B cell (primary cell): ENCODE measurements at regions not wholly inside any gene's neighbourhood (a gene's known extent, or its start where the extent isn't known, plus 50 kb on each side); places are given as distances from the start of the nearest gene placed in this dataset.

Source experiments
- ATAC-seq: fragments of 200-7000 bp; cut with Tn5 transposase; one replicate; pipeline ENCODE4 v1.10.0; 2021; ENCODE audit warnings: low read depth, mild to moderate bottlenecking, moderate number of reproducible peaks, moderate library complexity
- CTCF ChIA-PET: fragments of 350-600 bp; sonication (Branson Sonifier 250); formaldehyde crosslinking; loops from one replicate; lab custom pipeline; 2021; ENCODE audit warnings: antibody characterized with exemption, inconsistent platforms; lab: Charles Lee
- POLR2A ChIA-PET: fragments of 350-600 bp; sonication (Branson Sonifier 250); formaldehyde crosslinking; loops from one replicate; lab custom pipeline; 2021; ENCODE audit warnings: antibody characterized with exemption; lab: Charles Lee
- DNase-seq: peaks from one replicate; pipeline ENCODE4 v3.0.0; 2013
- H2AFZ ChIP-seq: 2 replicates; pipeline ENCODE4 v1.6.1; 2012; ENCODE audit warnings: mild to moderate bottlenecking, low read depth, low read length; ENCODE audit not compliant: insufficient read depth, poor library complexity, severe bottlenecking
- H3K27ac ChIP-seq, 2 donors: 1 replicate in 1 of 2; 2 replicates in 1 of 2; pipeline ENCODE4 v1.5.1; 2012 to 2013; ENCODE audit warnings: low read length in 2 of 2, mild to moderate bottlenecking in 2 of 2, moderate library complexity in 1 of 2
- H3K27me3 ChIP-seq, 4 experiments: fragments of 200-600 bp in 1 of 4; sonication (generic) in 1 of 4; replicated peaks in 1 of 4; 1 replicate in 2 of 4; 2 replicates in 2 of 4; pipeline versions ENCODE4 v1.6.1 to v1.7.0; 2013 to 2016; ENCODE audit warnings: low read length in 3 of 4, mild to moderate bottlenecking in 2 of 4, mixed read lengths in 1 of 4, moderate library complexity in 1 of 4; ENCODE audit not compliant: insufficient read depth in 4 of 4, control insufficient read depth in 3 of 4; ENCODE audit errors: control extremely low read depth in 1 of 4
- H3K36me3 ChIP-seq, 2 experiments: replicated peaks in 1 of 2; 1 replicate in 1 of 2; 2 replicates in 1 of 2; pipeline versions ENCODE4 v1.6.1 to v1.7.1; 2013; ENCODE audit warnings: low read length in 1 of 2; ENCODE audit not compliant: insufficient read depth in 2 of 2, control insufficient read depth in 1 of 2; ENCODE audit errors: control extremely low read depth in 1 of 2, extremely low read depth in 1 of 2
- H3K4me1 ChIP-seq, 2 donors: fragments of 200-600 bp in 1 of 2; sonication (generic) in 1 of 2; 1 replicate in 1 of 2; 2 replicates in 1 of 2; pipeline versions ENCODE4 v1.5.1 to v1.6.1; 2013 to 2017; ENCODE audit warnings: low read length in 2 of 2; ENCODE audit not compliant: control insufficient read depth in 2 of 2, insufficient read depth in 2 of 2
- H3K4me2 ChIP-seq: replicated peaks from 2 replicates; pipeline ENCODE3; 2012; ENCODE audit warnings: mild to moderate bottlenecking, low read depth, low read length; ENCODE audit not compliant: poor library complexity, severe bottlenecking
- H3K4me3 ChIP-seq, 5 experiments: fragments of 200-600 bp in 1 of 5; sonication (generic) in 1 of 5; 1 replicate in 3 of 5; 2 replicates in 2 of 5; pipeline versions ENCODE4 v1.5.1 to v1.7.0; 2011 to 2016; ENCODE audit warnings: low read length in 4 of 5, mild to moderate bottlenecking in 4 of 5, low read depth in 2 of 5, control low read depth in 1 of 5, moderate library complexity in 1 of 5; ENCODE audit not compliant: insufficient read depth in 1 of 5; ENCODE audit errors: control extremely low read depth in 1 of 5, extremely low read depth in 1 of 5
- H3K79me2 ChIP-seq: fragments of 200-600 bp; sonication (generic); one replicate; pipeline ENCODE4 v1.6.0; 2016; ENCODE audit warnings: low read length; ENCODE audit not compliant: control insufficient read depth, insufficient read depth
- H3K9ac ChIP-seq: fragments of 200-600 bp; sonication (generic); 2 replicates; pipeline ENCODE4 v1.6.1; 2017; ENCODE audit warnings: mild to moderate bottlenecking, low read length, moderate library complexity
- H3K9me3 ChIP-seq, 3 donors: one replicate each; pipeline versions ENCODE4 v1.6.1 to v1.7.1; 2013; ENCODE audit warnings: low read length in 2 of 3; ENCODE audit not compliant: control insufficient read depth in 2 of 3, insufficient read depth in 1 of 3; ENCODE audit errors: control extremely low read depth in 1 of 3
- H4K20me1 ChIP-seq: 2 replicates; pipeline ENCODE4 v1.6.0; 2012; ENCODE audit warnings: mild to moderate bottlenecking, low read length; ENCODE audit not compliant: insufficient read depth, control insufficient read depth, poor library complexity, severe bottlenecking
- H3K27ac Mint-ChIP-seq: one replicate; pipeline ENCODE4 v1.8.0; 2021; ENCODE audit warnings: mixed read lengths
- H3K27me3 Mint-ChIP-seq: one replicate; pipeline ENCODE4 v1.8.0; 2021; ENCODE audit warnings: mixed read lengths
- H3K4me1 Mint-ChIP-seq: one replicate; pipeline ENCODE4 v1.8.0; 2021; ENCODE audit warnings: mixed read lengths
- H3K4me3 Mint-ChIP-seq: one replicate; pipeline ENCODE4 v1.8.0; 2021; ENCODE audit warnings: mixed read lengths
- H3K9me3 Mint-ChIP-seq: one replicate; pipeline ENCODE4 v1.8.0; 2022; ENCODE audit warnings: mixed read lengths; ENCODE audit not compliant: insufficient read depth
- EZH2 ChIP-seq: IDR thresholded peaks from 2 replicates; pipeline ENCODE4 v1.6.1; 2012; ENCODE audit warnings: borderline replicate concordance, low read depth, mild to moderate bottlenecking, moderate library complexity, low read length; ENCODE audit not compliant: insufficient read depth, poor library complexity, severe bottlenecking
- WGBS: methylation state at CpG from one replicate; pipeline ENCODE4 v1.1.5; 2013; ENCODE audit warnings: missing lambda C conversion rate; ENCODE audit not compliant: insufficient coverage; 5-methylcytosine and 5-hydroxymethylcytosine counted together
- intact Hi-C: fragments of 100-400 bp; cut with micrococcal nuclease; formaldehyde crosslinking; loops from one replicate; pipeline ENCODE4 v1.10.0; 2022
- TF ChIP-seq, protein P1 (sequence below): fragments of 200-600 bp; IDR thresholded peaks from one replicate; pipeline ENCODE4 v1.8.0; 2022; ENCODE audit warnings: antibody characterized with exemption, mild to moderate bottlenecking

DNA sequence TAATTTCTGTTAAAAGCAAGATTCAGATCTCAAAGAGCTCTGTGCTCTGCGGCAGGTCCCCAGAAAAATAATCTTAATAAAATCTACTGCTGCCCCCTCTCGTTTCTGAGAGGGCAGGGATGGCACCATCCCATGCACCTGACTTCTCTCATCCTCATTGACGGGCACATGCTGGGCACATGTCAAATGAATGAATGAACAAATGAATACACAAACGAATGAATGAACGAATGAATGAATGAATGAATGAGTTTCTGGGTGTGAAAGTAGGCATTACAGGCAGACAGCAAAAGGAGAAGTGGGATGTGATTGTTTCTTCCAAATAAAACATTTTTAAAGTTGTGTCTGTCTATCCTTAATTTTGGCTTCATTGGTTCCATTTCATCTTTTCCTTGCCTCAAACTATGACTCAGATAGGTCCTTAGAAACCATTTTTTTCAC lies 398.1 kb upstream of the PRKCQ start:
- 56% methylated on average over 4 of the region's 5 CpGs for WGBS
- CTCF ChIA-PET = no interaction called here
- H2AFZ ChIP-seq = no peak overlapping the region

DNA sequence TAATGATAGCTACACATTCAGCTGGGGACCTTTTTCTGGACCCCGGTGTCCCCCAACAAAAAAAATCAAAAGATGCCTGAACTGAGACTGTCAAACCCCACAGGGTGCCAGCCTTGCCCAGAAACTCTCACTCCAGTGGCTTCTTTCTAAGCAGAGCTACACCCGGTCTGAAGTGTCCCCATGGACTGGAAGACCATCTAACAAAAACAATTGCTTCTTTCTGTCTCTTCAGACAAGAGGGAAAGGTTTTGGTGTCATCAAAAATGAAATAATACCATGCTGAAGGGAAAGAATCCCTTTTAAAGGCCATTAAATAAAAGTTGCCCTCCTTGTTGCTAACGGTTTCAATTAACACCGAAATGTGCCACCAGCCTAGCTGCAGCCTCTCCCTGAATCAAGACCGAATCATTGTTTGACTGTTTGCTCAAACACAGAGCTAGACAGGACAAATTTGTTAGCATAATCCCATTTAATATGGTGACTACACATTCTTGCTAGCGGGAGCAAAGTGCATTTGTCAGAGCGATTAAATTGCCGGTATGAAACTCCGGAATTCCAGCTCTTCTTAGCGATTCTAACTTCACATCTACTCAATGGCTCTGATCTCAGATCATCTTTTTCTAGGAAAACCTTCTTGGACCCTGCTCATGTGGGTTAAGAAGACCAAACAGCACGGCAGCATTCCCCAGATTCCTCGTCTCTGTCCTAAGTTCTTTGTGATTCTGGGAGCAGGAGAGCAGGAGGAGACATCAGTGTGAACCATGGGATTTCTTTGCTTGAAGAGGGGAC lies 397.5 kb upstream of the PRKCQ start:
- H3K9me3 ChIP-seq = peaks cover 0 to 7% (median 0%) of the 10 kb centered on the region in 3 donors
- H3K79me2 ChIP-seq = no peaks in the 10 kb centered on the region
- ChIA-PET POLR2A (no interaction called here), CTCF (no interaction called here)
- no peak overlapping the region for H3K27ac ChIP-seq
- ATAC-seq = no peak
- no peaks in the 10 kb centered on the region for H3K4me1 ChIP-seq
- TF ChIP-seq, protein P1, sequence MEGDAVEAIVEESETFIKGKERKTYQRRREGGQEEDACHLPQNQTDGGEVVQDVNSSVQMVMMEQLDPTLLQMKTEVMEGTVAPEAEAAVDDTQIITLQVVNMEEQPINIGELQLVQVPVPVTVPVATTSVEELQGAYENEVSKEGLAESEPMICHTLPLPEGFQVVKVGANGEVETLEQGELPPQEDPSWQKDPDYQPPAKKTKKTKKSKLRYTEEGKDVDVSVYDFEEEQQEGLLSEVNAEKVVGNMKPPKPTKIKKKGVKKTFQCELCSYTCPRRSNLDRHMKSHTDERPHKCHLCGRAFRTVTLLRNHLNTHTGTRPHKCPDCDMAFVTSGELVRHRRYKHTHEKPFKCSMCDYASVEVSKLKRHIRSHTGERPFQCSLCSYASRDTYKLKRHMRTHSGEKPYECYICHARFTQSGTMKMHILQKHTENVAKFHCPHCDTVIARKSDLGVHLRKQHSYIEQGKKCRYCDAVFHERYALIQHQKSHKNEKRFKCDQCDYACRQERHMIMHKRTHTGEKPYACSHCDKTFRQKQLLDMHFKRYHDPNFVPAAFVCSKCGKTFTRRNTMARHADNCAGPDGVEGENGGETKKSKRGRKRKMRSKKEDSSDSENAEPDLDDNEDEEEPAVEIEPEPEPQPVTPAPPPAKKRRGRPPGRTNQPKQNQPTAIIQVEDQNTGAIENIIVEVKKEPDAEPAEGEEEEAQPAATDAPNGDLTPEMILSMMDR = no peak
- TF ChIP-seq EZH2 = no peak
- H2AFZ ChIP-seq = no peak overlapping the region
- H3K4me1 Mint-ChIP-seq = no peaks in the 10 kb centered on the region
- H3K27me3 ChIP-seq = no peaks in the 10 kb centered on the region
- WGBS = 97% methylated on average over 8 of the region's 12 CpGs
- no peak overlapping the region for H3K9ac ChIP-seq
- no peaks in the 10 kb centered on the region for H4K20me1 ChIP-seq
- H3K4me3 Mint-ChIP-seq = no peak overlapping the region
- no peak overlapping the region for H3K4me3 ChIP-seq
- intact Hi-C loops = no loop called here
- H3K9me3 Mint-ChIP-seq = no peaks in the 10 kb centered on the region
- H3K27me3 Mint-ChIP-seq = peaks cover 13% of the 10 kb centered on the region
- H3K36me3 ChIP-seq = no peaks in the 10 kb centered on the region
- DNase-seq = no peak
- H3K4me2 ChIP-seq = no peak overlapping the region
- H3K27ac Mint-ChIP-seq = no peak overlapping the region

More for the DNA sequence above, 398.1 kb upstream of the PRKCQ start:
- POLR2A ChIA-PET = no interaction called here
- Histone ChIP-seq H4K20me1 (no peaks in the 10 kb centered on the region), H3K4me3 (no peak overlapping the region), H3K27ac (no peak overlapping the region), H3K4me1 (no peaks in the 10 kb centered on the region), H3K36me3 (no peaks in the 10 kb centered on the region), H3K9ac (no peak overlapping the region), H3K27me3 (no peaks in the 10 kb centered on the region), H3K9me3 (peaks cover 0 to 7% (median 0%) of the 10 kb centered on the region in 3 donors), H3K4me2 (no peak overlapping the region), H3K79me2 (no peaks in the 10 kb centered on the region)
- TF ChIP-seq EZH2 = no peak
- TF ChIP-seq, protein P1 = no peak
- Mint-ChIP-seq H3K4me1 (no peaks in the 10 kb centered on the region), H3K27ac (no peak overlapping the region), H3K27me3 (peaks cover 13% of the 10 kb centered on the region), H3K9me3 (no peaks in the 10 kb centered on the region), H3K4me3 (no peak overlapping the region)
- intact Hi-C loops = no loop called here
- ATAC-seq = no peak
- no peak for DNase-seq
